K562 (cell line): ENCODE measurements at regions not wholly inside any gene's neighbourhood (a gene's known extent, or its start where the extent isn't known, plus 50 kb on each side); places are given as distances from the start of the nearest gene placed in this dataset.
A peak's percentile ranks its signal among the peaks of the same experiment; 100 is the strongest.

Experiments used
- ATAC-seq: fragments of 200-7000 bp; cut with Tn5 transposase; 3 replicates; pipeline ENCODE4 v1.9.1; 2020; ENCODE audit warnings: moderate library complexity
- BruUV-seq: library from RNA; stranded (reverse); fragments of 400-500 nt; replicated peaks from 2 replicates; lab custom pipeline; 2021; lab: Mats Ljungman, UMichigan
- CTCF ChIA-PET: fragments of 300-600 bp; formaldehyde crosslinking; extraction: SDS; loops from one replicate; lab custom pipeline; 2021; ENCODE audit warnings: low intra/inter-chr PET ratio; lab: Yijun Ruan, JAX
- POLR2A ChIA-PET: fragments of 300-600, 350-650 bp; sonication (Branson Sonifier 250); formaldehyde crosslinking; extraction: SDS; loops from one replicate; lab custom pipeline; 2021; ENCODE audit warnings: antibody characterized with exemption, inconsistent platforms; lab: Yijun Ruan, JAX
- DNase-seq, 4 experiments: peaks; one replicate each; pipeline versions ENCODE4 v3.0.0 to v3.0.0-alpha.2; 2011 to 2018; ENCODE audit warnings: low spot score in 3 of 4, mixed read lengths in 3 of 4; ENCODE audit errors: extremely low read depth in 1 of 4
- FAIRE-seq: peaks from 2 replicates; lab custom pipeline; 2011; peaks lifted over from hg19 to GRCh38; lab: Jason Lieb, UNC
- H2AFZ ChIP-seq: 2 replicates; pipeline ENCODE4 v1.6.0; 2011; ENCODE audit warnings: low read depth, low read length, control low read depth, inconsistent platforms
- H3K27ac ChIP-seq: fragments of 200-600 bp; 3 replicates; pipeline ENCODE4 v1.8.0; 2011; ENCODE audit warnings: low read depth, mild to moderate bottlenecking, control low read depth, inconsistent platforms, low read length, moderate library complexity, mixed read lengths; ENCODE audit errors: extremely low read depth
- H3K27me3 ChIP-seq, 2 experiments: fragments of 300-600 bp in 1 of 2; 2 replicates in 1 of 2; 3 replicates in 1 of 2; pipeline versions ENCODE4 v1.6.0 to v1.8.0; 2011; ENCODE audit warnings: inconsistent platforms in 2 of 2, low read length in 2 of 2, mild to moderate bottlenecking in 1 of 2, mixed read lengths in 1 of 2, moderate library complexity in 1 of 2; ENCODE audit not compliant: control insufficient read depth in 2 of 2, insufficient read depth in 2 of 2
- H3K36me3 ChIP-seq: fragments of 300-600 bp; 3 replicates; pipeline ENCODE4 v1.8.0; 2011; ENCODE audit warnings: mild to moderate bottlenecking, low read length, inconsistent platforms; ENCODE audit not compliant: control insufficient read depth, insufficient read depth
- H3K4me1 ChIP-seq, 2 experiments: fragments of 200-600 bp in 1 of 2; replicated peaks in 1 of 2; 2 replicates in 1 of 2; 3 replicates in 1 of 2; pipeline versions ENCODE4 v1.5.1 to v1.8.0; 2011; ENCODE audit warnings: inconsistent platforms in 2 of 2, low read length in 2 of 2, mild to moderate bottlenecking in 1 of 2, mixed read lengths in 1 of 2, moderate library complexity in 1 of 2; ENCODE audit not compliant: control insufficient read depth in 2 of 2, insufficient read depth in 2 of 2
- H3K4me2 ChIP-seq: 2 replicates; pipeline ENCODE4 v1.6.1; 2011; ENCODE audit warnings: low read length, control low read depth, inconsistent platforms, mixed read lengths; ENCODE audit not compliant: insufficient read depth
- H3K4me3 ChIP-seq: fragments of 200-600 bp; sonication (generic), shearing (Covaris generic); 2 replicates; pipeline ENCODE4 v1.5.1; 2016; ENCODE audit warnings: control low read depth, inconsistent platforms
- H3K79me2 ChIP-seq: fragments of 200-600 bp; 3 replicates; pipeline ENCODE4 v1.8.0; 2011; ENCODE audit warnings: low read length, inconsistent platforms; ENCODE audit not compliant: control insufficient read depth, insufficient read depth
- H3K9ac ChIP-seq, 2 experiments: 2 replicates each; pipeline versions ENCODE4 v1.6.0 to v1.6.1; 2011; ENCODE audit warnings: low read depth in 2 of 2, low read length in 2 of 2, control low read depth in 1 of 2, inconsistent platforms in 1 of 2, mild to moderate bottlenecking in 1 of 2, mixed read lengths in 1 of 2; ENCODE audit not compliant: insufficient read depth in 1 of 2
- H3K9me1 ChIP-seq: one replicate; pipeline ENCODE4 v1.6.0; 2011; ENCODE audit warnings: inconsistent platforms, mild to moderate bottlenecking, low read length, moderate library complexity; ENCODE audit not compliant: control insufficient read depth, insufficient read depth
- H3K9me3 ChIP-seq: replicated peaks from 2 replicates; pipeline ENCODE4 v1.5.1; 2011; ENCODE audit warnings: low read depth, low read length, inconsistent platforms; ENCODE audit not compliant: control insufficient read depth, insufficient read depth
- H4K20me1 ChIP-seq: replicated peaks from 2 replicates; pipeline ENCODE4 v1.6.1; 2011; ENCODE audit warnings: low read length, inconsistent platforms, mixed read lengths; ENCODE audit not compliant: control insufficient read depth, insufficient read depth
- KLF10 ChIP-seq: fragments of 250-450 bp; sonication (Bioruptor Pico); IDR thresholded peaks from 2 replicates; pipeline ENCODE4 v1.6.1; 2021; ENCODE audit warnings: matching md5 sums
- WGBS: fragments of 100-300 bp; shearing (Covaris generic); methylation state at CpG from one replicate; pipeline ENCODE4 v1.1.6; 2016; ENCODE audit warnings: low coverage, mixed read lengths; ENCODE audit not compliant: insufficient coverage; ENCODE audit errors: missing lambda C conversion rate; 5-methylcytosine and 5-hydroxymethylcytosine counted together
- in situ Hi-C: fragments of 300-500 bp; cut with MboI; formaldehyde crosslinking; loops from 4 replicates; pipeline ENCODE4 v1.15.0; 2018; ENCODE audit warnings: inconsistent platforms, mixed read lengths
- intact Hi-C: fragments of 100-400 bp; cut with micrococcal nuclease; formaldehyde crosslinking; loops from 2 replicates; pipeline ENCODE4 v1.14.2; 2022
- TF ChIP-seq, protein P1 (sequence below), 2 experiments: fragments of 450-650 bp in 1 of 2; sonication (generic) in 1 of 2; formaldehyde crosslinking in 1 of 2; IDR thresholded peaks in 1 of 2; conservative IDR thresholded peaks in 1 of 2; 2 replicates each; pipeline versions ENCODE4 v1.6.1 to v1.8.1; 2016 to 2023; ENCODE audit warnings: mild to moderate bottlenecking in 2 of 2, moderate library complexity in 2 of 2, inconsistent platforms in 1 of 2, missing genetic modification reagents in 1 of 2

DNA sequence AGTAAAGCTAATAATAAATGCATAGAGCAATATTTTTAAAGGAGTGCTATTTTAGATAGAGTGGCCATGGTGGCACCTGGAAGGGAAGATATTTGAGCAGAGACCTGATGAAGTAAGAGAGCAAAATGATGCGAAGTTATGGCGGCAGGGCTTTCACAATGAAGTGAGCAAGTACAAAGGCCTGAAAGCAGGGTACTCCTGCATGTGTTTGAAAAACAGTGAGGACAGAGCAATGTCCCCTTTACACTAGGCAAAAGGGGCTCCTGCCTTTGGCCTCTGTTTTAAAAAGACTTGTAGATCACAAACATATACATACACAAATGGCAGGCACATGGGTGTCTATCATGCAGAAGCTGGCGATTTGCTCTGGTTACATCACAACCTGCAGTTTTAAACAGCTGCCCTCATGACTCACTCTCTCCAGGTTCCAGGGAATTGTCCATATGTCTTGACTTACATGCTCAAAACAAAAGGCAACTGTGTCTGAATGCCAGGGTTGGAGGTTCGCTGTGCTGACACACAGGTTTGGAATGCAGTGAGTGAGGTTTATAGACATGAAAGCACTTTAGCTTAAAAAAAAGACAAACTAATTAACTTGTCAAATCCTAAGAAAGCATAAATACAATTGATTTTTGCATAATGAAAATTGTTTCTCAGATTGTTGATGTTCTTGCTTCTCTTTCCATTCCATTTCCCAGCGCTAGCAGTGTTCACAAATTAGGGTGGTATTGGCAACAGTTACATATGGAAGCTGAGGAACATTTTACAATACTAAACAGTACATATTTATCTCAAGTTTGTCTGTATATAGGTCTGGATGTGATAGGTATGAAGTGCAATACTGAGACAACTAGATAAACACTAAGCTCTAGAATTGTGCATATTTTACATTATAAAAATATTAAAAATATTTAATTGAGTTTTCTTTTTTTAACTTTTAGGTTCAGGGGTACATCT lies 313.9 kb downstream of the BARHL2 start:
- FAIRE-seq (no peak), ATAC-seq (no peak), DNase-seq (peak in 1 of 4 experiments; percentile 3)
- Histone ChIP-seq H3K9me3 (no peaks in the 10 kb centered on the region), H3K4me3 (no peak overlapping the region), H3K27me3 (no peaks in the 10 kb centered on the region), H3K4me1 (no peaks in the 10 kb centered on the region), H4K20me1 (no peaks in the 10 kb centered on the region), H2AFZ (no peak overlapping the region), H3K36me3 (no peaks in the 10 kb centered on the region), H3K79me2 (no peaks in the 10 kb centered on the region), H3K4me2 (no peak overlapping the region), H3K9me1 (no peaks in the 10 kb centered on the region), H3K27ac (no peak overlapping the region), H3K9ac (no peak overlapping the region)
- CTCF ChIA-PET: no interaction called here
- WGBS: 0% methylated on average over 5 of the region's 5 CpGs
- in situ Hi-C loops (no loop called here), intact Hi-C loops (no loop called here)
- POLR2A ChIA-PET: no interaction called here
- no TSS peak for BruUV-seq
- no peak for TF ChIP-seq KLF10 (CRISPR knock-in tag)
- TF ChIP-seq, protein P1, sequence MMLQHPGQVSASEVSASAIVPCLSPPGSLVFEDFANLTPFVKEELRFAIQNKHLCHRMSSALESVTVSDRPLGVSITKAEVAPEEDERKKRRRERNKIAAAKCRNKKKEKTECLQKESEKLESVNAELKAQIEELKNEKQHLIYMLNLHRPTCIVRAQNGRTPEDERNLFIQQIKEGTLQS (IDR thresholded peaks at IDR 0.05): 0 out of 2 replicates have a peak, but pooled peaks have one; percentile 31
- TF ChIP-seq, protein P1 (CRISPR knock-in tag; conservative IDR thresholded peaks at IDR 0.05): no peak
